Keratinocyte (primary cell): ENCODE measurements at regions not wholly inside any gene's neighbourhood (a gene's known extent, or its start where the extent isn't known, plus 50 kb on each side); places are given as distances from the start of the nearest gene placed in this dataset.

Experiments
- CTCF ChIP-seq, 3 experiments: IDR thresholded peaks in 1 of 3; conservative IDR thresholded peaks in 1 of 3; optimal IDR thresholded peaks in 1 of 3; 2 replicates in 2 of 3; 3 replicates in 1 of 3; pipeline versions ENCODE3 to v1.5.1; 2011; ENCODE audit warnings: low read length in 3 of 3, mild to moderate bottlenecking in 3 of 3, moderate library complexity in 2 of 3, control low read depth in 1 of 3, inconsistent platforms in 1 of 3; ENCODE audit not compliant: insufficient read depth in 2 of 3; ENCODE audit errors: extremely low read depth in 1 of 3
- EZH2 ChIP-seq: IDR thresholded peaks from one replicate; pipeline ENCODE4 v1.6.1; 2012; ENCODE audit warnings: inconsistent platforms, mild to moderate bottlenecking, low read length, moderate library complexity

GRCh38 chr15:35136321-35137189, 51.5 kb upstream of the NANOGP8 start:
- TF ChIP-seq CTCF (optimal IDR thresholded peaks at IDR 0.05 in 1 of 3, IDR thresholded peaks at IDR 0.05 in 1 of 3, conservative IDR thresholded peaks at IDR 0.05 in 1 of 3; ENCODE audit: extremely low read depth in 1 of 3, insufficient read depth in 2 of 3, low read length in 3 of 3), result no peak
- no peak for TF ChIP-seq EZH2
